GM19395 (cell line): ENCODE measurements at regions not wholly inside any gene's neighbourhood (a gene's known extent, or its start where the extent isn't known, plus 50 kb on each side); places are given as distances from the start of the nearest gene placed in this dataset.
A peak's percentile ranks its signal among the peaks of the same experiment; 100 is the strongest.
"Not testable (repeated sequence)": the region's sequence is repeated elsewhere in the genome, so short reads cannot be mapped to it uniquely, and the experiment has no call there.

ENCODE experiments used
- ATAC-seq: cut with Tn5 transposase; IDR thresholded peaks from one replicate; pipeline ENCODE4 v1.9.1; 2021; ENCODE audit warnings: mild to moderate bottlenecking, moderate library complexity; ENCODE audit not compliant: unreplicated experiment

DNA sequence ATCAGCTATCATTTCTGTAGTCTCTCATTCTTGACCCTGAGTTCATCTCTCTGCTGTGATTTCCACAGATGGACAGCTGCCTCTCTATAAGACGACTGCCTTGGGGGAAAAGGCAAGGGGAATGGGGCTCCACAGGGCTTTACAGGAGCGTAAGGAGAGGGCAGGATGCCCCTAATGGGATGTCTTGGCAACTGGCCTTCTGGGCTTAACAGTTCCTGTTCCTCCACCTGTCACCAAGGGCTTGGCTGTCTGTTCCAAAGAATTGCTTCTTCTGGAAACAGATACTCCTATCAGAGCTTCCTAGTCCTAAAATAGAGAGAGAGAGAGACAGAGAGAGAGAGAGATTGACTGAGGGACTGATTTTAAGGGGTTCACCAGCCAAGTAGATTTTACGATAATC lies 181.9 kb downstream of the TMEM200A start:
- ATAC-seq: no peak

DNA sequence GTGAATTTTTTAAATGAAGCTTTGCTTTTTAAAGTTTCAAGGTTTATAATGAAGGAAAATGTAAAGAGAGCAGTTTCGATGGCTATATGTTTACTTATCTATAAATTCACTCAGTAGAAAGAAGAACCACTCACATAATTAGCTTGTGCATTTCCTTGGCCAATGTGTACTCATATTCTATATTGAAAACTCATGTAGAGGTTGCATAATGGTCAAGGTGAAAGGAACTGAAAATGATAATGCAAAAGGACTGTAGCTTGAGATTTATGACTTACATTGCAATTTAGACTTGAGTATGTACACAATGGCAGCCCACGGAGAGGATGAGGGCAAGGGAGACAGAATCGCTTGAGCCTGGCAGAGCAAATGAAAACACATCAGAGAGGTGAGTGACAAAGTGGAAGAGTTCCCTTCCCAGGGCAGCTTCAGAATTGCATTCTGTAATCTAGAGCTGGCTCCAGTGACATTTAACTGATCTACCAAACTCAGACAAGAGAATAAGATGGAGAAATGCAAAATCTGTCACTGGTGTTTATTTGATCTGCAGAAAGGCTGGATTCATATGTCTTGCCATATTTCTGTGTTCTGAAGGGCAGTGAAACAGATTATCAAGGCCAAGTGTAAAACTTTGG lies 191.8 kb downstream of the TMEM200A start:
- no peak for ATAC-seq

DNA sequence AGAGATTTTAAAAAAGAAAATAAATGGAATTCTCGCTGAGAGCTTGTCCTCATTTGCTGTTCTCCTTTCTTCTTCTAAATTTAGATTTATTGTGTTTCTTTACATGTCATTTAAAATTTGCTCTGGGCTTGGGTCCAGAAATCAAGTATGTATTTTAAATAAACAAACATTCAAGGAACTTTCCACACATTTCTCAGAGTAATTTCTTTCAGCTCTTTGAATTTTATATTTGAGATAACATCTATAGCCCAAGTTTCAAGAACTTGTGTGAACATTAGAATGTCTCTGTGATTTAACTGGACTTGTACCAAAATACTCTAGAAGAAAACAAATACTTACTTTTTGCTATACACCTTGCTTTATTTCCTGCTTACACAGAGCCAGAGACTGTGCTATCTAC lies 192.3 kb downstream of the TMEM200A start:
- ATAC-seq: no peak

DNA sequence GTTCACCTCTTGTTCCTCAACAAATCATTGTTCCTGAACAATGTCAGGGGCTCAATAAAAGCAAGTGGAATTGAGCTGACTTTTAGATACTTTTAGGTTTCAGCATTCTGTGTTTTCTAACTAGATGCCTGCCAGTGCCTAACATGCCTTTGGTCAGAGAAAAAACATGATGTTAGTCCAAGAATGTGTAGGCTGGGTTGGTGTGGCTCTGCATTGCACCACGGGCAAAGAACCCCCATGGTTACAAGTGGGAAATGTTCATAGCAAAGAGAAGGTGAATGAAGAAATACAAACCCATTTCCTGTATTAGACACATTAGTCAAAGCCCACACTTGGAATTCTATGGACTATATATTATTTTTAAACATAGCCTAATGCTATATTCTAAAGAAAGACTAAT lies 193.3 kb downstream of the TMEM200A start:
- no peak for ATAC-seq

DNA sequence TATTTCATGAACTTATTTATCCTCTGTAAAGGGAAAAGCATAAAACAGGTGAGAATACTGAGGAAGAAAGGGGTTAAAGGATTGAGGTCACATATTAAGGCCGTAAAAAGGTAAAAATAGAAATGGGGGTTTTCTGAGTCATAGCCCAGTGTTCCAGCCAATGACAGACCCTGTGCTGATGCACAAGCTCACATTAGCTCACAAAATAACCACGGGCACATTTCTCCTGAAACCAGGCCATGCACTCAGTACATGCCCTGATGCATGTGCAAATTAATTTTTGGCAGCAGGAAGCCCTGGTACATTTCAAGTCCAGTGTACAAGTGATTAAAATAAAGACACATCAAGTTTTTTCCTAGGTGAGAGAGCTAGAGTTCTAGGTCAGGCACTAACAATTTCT lies 194.4 kb downstream of the TMEM200A start:
- ATAC-seq: no peak

DNA sequence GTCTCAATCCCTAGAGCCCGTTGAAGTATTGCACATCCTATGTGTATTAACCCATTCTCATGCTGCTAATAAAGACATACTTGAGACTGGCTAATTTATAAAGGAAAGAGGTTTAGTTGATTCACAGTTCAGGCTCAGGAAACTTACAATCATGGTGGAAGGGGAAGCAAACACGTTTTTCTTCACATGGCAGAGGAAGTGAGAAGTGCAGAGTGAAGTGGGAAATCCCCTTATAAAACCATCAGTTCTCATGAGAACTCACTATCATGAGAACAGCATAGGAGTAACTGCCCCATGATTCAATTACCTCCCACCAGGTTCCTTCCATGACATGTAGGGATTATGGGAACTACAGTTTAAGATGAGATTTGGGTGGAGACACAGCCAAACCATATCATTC lies 195.3 kb downstream of the TMEM200A start:
- ATAC-seq: not testable (repeated sequence)

DNA sequence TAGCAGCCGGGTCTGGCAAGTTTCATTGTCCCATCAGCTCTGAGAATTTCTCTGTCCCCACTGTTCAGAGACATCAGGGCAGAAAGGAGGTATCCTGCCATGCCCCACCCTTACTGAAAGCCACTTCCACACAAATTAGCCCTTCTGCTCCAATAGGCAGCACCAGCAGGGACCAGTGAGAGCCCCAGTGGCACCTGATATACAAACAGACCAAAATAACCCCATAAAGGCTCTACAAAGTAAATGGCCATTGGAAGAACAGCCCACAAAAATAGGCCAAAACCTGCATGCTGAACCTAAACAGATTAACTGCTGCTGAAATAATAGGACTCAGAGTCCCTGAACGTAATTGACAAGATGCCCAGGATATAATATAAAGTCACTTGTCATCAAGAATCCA lies 199.9 kb downstream of the TMEM200A start:
- no peak for ATAC-seq

DNA sequence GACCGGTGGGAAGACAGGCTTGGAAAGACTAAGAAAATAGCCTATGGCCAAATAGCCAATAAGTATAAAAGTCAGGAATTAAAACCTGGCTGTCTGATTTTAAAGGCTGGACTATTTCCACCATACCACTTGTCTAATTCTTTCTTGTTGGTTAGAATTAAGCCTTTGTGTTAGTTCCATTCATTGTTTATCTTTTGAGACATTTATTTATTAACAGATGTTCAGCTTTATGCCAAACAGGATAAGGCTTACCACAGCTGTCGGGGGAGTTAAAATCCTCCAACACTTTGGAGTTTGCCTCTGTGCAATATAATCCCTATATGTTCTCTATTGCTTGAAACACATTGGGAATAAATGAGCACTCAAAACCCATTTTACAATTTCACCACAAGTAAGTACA lies 208.3 kb downstream of the TMEM200A start:
- ATAC-seq: no peak

DNA sequence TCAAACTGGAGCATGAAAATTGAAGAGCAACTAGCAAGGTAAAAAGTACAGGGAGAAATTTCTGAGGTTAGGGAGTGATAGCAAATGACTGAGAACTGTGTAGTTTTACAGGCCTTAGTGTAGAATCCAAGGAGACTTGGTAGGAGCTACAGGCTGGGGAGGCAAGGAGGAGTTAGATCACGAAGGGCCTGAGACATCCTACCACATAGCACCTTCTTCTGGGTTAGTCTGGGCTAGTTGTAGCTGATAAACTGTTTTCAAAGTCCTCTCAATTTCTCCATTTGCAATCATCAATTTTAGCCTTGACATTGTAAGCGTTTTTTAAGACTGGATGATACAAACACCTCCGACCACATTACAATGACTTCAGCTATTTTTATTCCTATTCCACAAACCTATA lies 209.7 kb downstream of the TMEM200A start:
- ATAC-seq: no peak

DNA sequence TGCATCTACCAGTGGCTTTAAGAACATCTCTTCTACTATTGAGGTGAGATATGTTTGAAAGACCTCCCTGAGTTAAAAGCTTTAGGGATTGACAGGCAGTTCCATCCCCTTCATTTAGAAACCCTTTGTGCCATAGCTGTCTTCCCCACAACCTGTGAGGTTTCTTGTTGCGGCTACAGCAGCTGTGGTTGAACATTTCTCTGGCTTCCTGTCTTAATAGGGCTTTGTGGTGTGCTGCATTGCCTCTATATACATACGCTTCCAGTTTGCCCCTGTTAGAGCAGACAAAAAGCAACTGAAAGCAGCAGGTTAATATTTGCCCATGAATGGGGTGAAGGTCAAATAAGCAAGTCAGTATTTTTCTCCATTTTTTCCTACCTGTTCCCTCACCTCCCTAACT lies 210.2 kb downstream of the TMEM200A start:
- peak; percentile 100 for ATAC-seq

DNA sequence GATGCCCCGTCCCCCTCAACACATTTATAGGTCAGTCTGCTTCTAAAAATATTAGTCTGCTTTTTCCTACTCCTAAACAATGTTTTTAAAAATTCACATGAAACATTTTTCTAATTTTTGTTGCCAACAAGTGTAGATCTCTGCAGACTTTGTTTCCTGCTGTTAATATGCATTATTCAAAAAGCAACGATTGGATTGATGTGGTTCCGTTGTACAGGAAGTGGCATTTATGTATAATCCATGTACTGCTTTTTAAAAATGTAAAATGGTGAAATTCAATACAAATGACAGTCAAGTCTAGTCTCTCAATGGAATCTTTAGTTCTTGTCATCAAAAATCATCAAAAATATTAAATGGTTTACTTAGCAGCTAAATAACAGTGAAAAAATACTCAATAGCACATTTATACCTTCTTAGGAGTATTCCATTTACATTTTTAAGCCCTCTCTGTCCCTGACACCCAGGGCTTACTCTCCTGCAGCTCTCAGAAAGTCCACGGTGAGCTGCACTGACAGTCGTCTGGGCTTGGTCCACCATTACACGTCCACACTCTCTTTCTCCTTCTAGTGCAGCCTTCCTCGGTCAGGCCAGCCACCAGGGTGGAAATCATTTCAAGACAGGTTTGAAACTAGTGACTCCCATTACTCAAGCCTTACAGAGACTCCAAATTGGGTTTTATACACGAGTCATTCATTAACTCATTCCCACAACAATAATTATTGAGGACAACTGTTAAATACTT lies 211.5 kb downstream of the TMEM200A start:
- ATAC-seq: no peak

DNA sequence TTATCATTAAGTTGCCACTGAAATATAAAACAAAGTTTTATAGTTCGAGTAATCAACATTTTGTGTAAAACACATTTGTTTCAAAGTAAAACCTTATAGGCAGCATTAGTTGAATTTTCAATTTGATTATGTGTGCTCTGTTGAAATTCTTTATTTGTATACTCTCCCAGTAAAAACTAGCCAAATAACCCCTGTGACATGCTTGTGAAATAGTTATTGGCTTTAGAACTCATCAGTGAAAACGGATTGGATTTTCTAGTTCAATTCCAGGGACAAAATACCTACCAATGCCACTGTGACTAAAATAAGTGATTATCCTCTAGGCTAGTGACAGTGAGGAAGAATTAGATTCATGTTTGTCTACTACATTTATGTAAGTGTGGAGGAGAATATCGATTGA lies 212.9 kb downstream of the TMEM200A start:
- no peak for ATAC-seq

DNA sequence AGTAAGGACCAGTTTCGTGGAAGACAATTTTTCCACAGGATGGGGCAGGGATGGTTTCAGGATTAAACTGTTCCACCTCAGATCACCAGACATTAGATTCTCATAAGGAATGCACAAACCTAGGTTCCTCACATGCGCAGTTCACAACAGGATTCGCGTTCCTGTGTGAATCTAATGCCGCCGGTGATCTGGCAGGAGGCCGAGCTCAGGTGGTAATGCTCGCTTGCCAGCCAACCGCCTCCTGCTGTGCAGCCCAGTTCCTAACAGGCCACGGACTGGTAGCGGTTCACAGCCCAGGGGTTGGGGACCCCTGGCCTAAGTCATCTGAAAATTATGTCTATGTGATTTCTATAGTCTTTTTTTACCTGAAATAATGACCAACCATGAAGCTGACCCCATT lies 217.5 kb downstream of the TMEM200A start:
- ATAC-seq: no peak

DNA sequence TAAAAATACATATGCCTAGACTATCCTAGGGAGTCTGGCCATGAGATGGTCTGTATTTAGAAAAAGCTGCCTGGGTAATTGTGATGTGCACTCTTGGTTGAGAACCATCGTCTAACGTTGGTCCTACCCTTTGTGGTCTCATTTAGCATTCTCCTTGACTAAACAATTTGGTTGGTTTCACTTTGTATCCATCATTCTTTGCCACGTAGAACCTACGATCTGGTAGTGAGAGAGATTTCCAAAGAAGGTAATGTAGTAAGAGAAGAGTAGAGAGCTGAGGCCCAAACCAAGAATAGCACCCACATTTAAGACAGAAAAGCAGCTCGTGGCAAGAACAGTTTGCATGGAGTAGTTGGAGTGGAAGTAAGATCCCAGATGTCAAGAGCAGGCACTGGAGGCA lies 219.8 kb downstream of the TMEM200A start:
- ATAC-seq: no peak

DNA sequence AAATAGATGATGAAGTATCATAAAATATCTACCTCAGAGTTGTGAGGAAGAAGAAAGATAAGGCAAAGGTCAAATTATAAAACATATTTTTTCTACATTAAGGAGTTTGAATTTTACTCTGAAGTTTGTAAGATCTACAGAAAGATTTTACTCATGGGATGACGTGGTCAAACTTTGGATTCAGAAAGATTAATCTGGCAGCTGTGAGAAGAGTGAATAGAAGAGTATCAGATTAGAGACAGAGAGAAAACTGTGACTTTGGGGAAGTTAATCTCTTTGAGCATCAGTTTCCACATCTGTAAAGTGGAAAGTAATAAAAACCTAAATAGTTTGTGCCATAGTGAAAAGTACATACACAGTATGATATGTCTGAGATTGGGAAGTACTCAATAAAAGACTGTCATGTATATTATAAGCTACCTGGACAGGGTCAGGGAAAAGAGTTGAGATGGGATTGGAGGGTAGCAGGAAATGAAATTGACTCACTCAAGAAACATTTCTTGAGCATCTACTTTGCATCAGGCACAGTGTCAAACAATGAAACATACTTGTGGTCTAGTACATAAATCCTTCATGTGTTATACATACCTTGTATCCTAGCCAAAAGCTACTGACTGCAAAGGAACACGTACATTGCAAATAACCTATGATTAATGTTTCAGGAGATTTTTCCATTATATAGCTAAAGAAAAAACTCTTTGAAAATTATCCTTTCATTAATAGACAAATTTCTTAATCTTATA lies 222.1 kb downstream of the TMEM200A start:
- ATAC-seq: no peak

DNA sequence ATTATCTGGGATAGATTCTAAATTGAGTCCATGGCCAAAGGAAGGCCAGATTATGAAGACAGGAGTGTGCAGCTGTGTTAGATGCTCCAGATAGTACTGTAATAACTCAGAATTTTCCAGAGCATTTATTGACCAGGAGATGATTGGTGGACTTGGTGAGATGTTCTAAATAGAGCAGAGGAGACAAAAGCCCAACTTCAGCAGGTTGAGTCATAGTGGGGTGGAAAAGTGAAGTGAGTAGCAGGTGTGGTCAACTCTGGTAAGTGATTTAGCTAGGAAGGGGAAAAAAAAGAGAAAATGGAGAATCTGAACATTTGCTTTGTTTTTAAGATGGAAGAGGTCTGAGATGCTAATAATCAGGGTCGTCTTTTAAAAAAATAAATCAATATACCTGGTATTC lies 227.4 kb downstream of the TMEM200A start:
- peak; percentile 67 for ATAC-seq

DNA sequence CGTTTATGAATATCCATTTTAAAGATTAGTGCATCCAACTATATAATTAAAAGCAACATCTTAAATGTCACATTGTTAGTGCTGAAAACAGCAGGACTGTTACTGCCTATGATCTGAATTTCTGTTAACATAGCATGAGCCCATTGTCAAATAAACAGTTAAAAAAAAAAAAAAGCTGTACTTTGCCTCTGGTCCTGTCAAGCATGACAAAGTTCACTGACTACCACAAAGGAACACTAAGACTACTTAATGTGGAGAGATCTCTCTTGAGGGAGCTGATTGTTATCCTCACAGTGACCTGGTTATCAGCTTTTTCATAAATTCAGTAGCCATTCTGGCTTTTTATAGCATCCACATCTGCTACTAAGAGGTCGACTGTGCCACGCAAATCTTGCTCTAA lies 228.1 kb downstream of the TMEM200A start:
- ATAC-seq: no peak

DNA sequence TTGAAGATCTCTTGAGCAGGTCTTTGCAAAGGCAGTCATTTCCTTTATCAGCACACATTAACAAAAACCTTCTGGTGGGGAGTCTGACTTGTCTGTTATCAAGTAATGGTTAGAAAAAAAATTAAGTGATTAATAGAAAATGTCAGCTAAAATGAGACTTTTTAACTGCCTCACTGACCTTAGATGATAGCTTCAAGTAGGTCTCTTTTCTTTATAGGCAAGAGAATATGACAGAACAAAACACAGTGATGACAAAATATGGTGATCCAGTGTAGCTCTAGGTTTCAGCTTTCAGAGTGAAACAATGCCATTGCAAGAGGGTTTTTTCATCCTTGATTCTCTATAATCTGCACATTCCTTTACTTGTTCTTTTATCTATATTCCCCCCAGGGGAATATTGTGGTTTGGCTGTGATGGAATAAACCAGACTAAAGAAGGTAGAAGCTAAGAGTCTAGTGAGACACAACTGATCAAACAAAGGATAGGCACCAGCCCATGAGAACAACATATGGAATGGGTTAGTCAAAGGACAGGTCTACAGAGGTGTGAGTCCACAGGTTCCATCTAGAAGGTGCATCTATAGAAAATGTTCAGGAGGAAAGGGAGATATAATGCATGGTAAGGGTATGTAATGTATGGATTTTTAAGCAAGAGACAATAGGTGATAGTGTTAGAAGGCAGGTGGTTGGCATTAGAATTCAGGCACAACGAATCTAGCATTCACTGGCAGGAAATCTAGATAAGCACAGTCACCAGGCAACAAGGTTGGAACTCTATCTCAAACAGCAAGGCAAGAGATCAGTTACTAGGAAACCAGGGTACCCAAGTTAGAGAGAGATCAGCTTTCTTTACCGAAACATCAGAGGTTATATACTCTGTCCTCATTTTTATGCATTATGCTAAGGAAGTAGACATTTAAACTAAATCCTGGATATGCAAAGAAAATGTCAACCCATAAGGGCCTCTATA lies 228.9 kb upstream of the SMLR1 start:
- no peak for ATAC-seq

DNA sequence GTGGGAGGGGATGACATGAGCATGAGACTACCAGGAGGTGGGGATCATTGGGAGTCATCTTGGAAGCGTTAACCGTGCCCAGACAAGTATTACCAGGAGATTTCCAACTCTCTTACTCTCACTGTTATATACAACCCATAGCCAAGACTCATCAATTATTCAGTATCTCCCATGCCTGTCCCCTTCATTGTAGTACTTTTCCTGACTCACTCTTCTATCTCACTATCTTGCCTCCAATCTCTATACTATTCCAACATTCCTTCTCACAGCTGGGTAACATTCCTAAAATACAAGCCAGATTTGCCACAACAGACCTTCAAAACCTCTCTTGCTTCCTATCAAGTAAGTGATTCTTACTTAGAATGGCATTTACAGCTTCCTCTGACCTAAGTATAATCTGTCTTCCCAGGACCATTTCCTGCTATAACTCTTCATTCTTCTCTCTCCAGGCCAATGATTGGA lies 226.3 kb upstream of the SMLR1 start:
- no peak for ATAC-seq

DNA sequence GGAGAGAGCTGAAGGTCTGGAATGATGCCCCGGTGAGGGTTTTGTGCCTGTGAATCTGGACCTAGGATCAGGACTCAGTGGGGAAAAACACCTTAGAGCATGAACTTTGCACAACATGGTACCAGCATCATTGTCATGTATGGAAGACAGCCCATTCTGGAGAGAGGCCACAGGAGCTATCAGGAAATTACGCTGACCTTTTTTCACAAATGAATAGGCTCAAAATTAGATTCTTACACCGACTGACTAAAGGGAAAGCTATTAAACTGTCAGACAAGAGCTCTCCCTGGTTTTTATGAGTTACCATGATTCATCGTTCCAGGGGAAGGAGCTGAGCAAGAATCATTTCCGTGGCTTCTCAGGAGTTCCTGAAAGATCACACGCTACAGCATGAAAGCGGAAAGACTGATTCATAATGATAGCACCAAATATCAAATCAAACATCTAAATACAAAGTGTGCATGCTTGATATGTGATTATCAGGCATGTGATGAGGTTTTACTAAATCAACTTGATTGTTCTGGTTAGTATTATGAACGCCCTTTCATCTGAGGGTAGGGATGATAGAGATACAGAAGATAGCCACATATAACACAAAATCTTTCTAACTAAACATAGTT lies 224.9 kb upstream of the SMLR1 start:
- ATAC-seq: no peak
